GM23248 (cell line): ENCODE measurements at regions not wholly inside any gene's neighbourhood (a gene's known extent, or its start where the extent isn't known, plus 50 kb on each side); places are given as distances from the start of the nearest gene placed in this dataset.

Experiments used
- DNase-seq: peaks from one replicate; pipeline ENCODE4 v3.0.0-alpha.2; 2015
- H2AFZ ChIP-seq: fragments of 200-600 bp; sonication (generic); 2 replicates; pipeline ENCODE4 v1.6.1; 2016; ENCODE audit warnings: antibody characterized with exemption
- H3F3A ChIP-seq: fragments of 200-600 bp; sonication (generic); 2 replicates; pipeline ENCODE4 v1.6.1; 2016; ENCODE audit warnings: mild to moderate bottlenecking, antibody characterized with exemption, mixed run types; ENCODE audit not compliant: insufficient read depth
- H3K27ac ChIP-seq: fragments of 200-600 bp; sonication (generic); 2 replicates; pipeline ENCODE4 v1.5.1; 2016; ENCODE audit warnings: mild to moderate bottlenecking
- H3K27me3 ChIP-seq: fragments of 200-600 bp; sonication (generic); replicated peaks from 2 replicates; pipeline ENCODE4 v1.6.1; 2016; ENCODE audit warnings: mild to moderate bottlenecking; ENCODE audit not compliant: insufficient read depth
- H3K36me3 ChIP-seq: fragments of 200-600 bp; sonication (generic); 2 replicates; pipeline ENCODE4 v1.6.1; 2016; ENCODE audit warnings: low read depth, mild to moderate bottlenecking
- H3K4me1 ChIP-seq: fragments of 200-600 bp; sonication (generic); 2 replicates; pipeline ENCODE4 v1.6.1; 2016; ENCODE audit warnings: mild to moderate bottlenecking; ENCODE audit not compliant: insufficient read depth
- H3K4me2 ChIP-seq: fragments of 200-600 bp; sonication (generic); one replicate; pipeline ENCODE4 v1.6.1; 2016; ENCODE audit warnings: mild to moderate bottlenecking; ENCODE audit not compliant: unreplicated experiment
- H3K4me3 ChIP-seq: fragments of 200-600 bp; sonication (generic); 2 replicates; pipeline ENCODE4 v1.5.1; 2016; ENCODE audit warnings: mild to moderate bottlenecking
- H3K79me2 ChIP-seq: fragments of 200-600 bp; sonication (generic); 2 replicates; pipeline ENCODE4 v1.6.1; 2016; ENCODE audit warnings: mild to moderate bottlenecking; ENCODE audit not compliant: insufficient read depth
- H3K9ac ChIP-seq: fragments of 200-600 bp; sonication (generic); 2 replicates; pipeline ENCODE4 v1.6.1; 2016; ENCODE audit warnings: mild to moderate bottlenecking
- H3K9me2 ChIP-seq: fragments of 200-600 bp; sonication (generic); 2 replicates; pipeline ENCODE4 v1.6.1; 2016; ENCODE audit warnings: mixed run types, mild to moderate bottlenecking, moderate library complexity; ENCODE audit not compliant: insufficient read depth
- H3K9me3 ChIP-seq: fragments of 200-600 bp; sonication (generic); one replicate; pipeline ENCODE4 v1.6.1; 2017; ENCODE audit warnings: low read depth
- H4K20me1 ChIP-seq: fragments of 200-600 bp; sonication (generic); 2 replicates; pipeline ENCODE4 v1.6.0; 2016; ENCODE audit not compliant: insufficient read depth
- EZH2 ChIP-seq: fragments of 200-600 bp; sonication (generic); IDR thresholded peaks from 2 replicates; pipeline ENCODE4 v1.6.1; 2018; ENCODE audit warnings: antibody characterized with exemption, mild to moderate bottlenecking; ENCODE audit not compliant: insufficient read depth, poor library complexity, severe bottlenecking
- EZH2phosphoT487 ChIP-seq: fragments of 200-600 bp; sonication (generic); IDR thresholded peaks from 2 replicates; pipeline ENCODE4 v1.6.1; 2018; ENCODE audit warnings: antibody characterized with exemption, moderate library complexity, mild to moderate bottlenecking, low read depth; ENCODE audit not compliant: insufficient read depth
- WGBS, 2 experiments: methylation state at CpG; one replicate each; pipeline ENCODE4 v1.1.6; 2015 to 2017; ENCODE audit warnings: low lambda C conversion rate in 2 of 2, low coverage in 1 of 2; ENCODE audit errors: missing lambda C conversion rate in 2 of 2; 5-methylcytosine and 5-hydroxymethylcytosine counted together
- in situ Hi-C: fragments of 300-500 bp; cut with MboI; formaldehyde crosslinking; loops from 2 replicates; pipeline ENCODE4 v1.15.0; 2020

GRCh38 chr9:85377731-85378289, 363.9 kb downstream of the AGTPBP1 start:
- Histone ChIP-seq H3K9me2 (no peaks in the 10 kb centered on the region), H3K27me3 (no peaks in the 10 kb centered on the region), H3K4me3 (no peak overlapping the region), H3K36me3 (no peaks in the 10 kb centered on the region), H2AFZ (no peak overlapping the region), H3K79me2 (no peaks in the 10 kb centered on the region), H3F3A (no peaks in the 10 kb centered on the region), H3K27ac (no peak overlapping the region), H3K4me1 (no peaks in the 10 kb centered on the region), H3K4me2 (no peak overlapping the region), H3K9me3 (no peaks in the 10 kb centered on the region), H4K20me1 (no peaks in the 10 kb centered on the region), H3K9ac (no peak overlapping the region)
- in situ Hi-C loops = no loop called here
- DNase-seq = no peak
- TF ChIP-seq EZH2phosphoT487 (no peak), EZH2 (no peak)
- 20 to 33% methylated on average over 2 of the region's 2 CpGs for WGBS, 2 experiments

- Histone ChIP-seq H3K4me3 (no peak overlapping the region), H3K4me1 (no peaks in the 10 kb centered on the region), H3K36me3 (no peaks in the 10 kb centered on the region), H3K4me2 (no peak overlapping the region), H4K20me1 (no peaks in the 10 kb centered on the region), H2AFZ (no peak overlapping the region), H3K9me3 (no peaks in the 10 kb centered on the region), H3K79me2 (no peaks in the 10 kb centered on the region), H3K27ac (no peak overlapping the region), H3F3A (no peaks in the 10 kb centered on the region), H3K9me2 (no peaks in the 10 kb centered on the region), H3K27me3 (no peaks in the 10 kb centered on the region), H3K9ac (no peak overlapping the region)
- in situ Hi-C loops = no loop called here
- no peak for DNase-seq
- 0% methylated on average over 1 of the region's 1 CpG for WGBS, 2 experiments
- TF ChIP-seq EZH2phosphoT487 = no peak
- TF ChIP-seq EZH2 = no peak
Measured at GRCh38 chr9:85368781-85369180, 373.0 kb downstream of the AGTPBP1 start.

- TF ChIP-seq EZH2phosphoT487 (no peak), EZH2 (no peak)
- no peak overlapping the region for H2AFZ ChIP-seq
- no peaks in the 10 kb centered on the region for H3K4me1 ChIP-seq
- no peaks in the 10 kb centered on the region for H3K79me2 ChIP-seq
- H3K9ac ChIP-seq = no peak overlapping the region
- H3K4me3 ChIP-seq = no peak overlapping the region
- no peaks in the 10 kb centered on the region for H3K36me3 ChIP-seq
- H3F3A ChIP-seq = no peaks in the 10 kb centered on the region
- no peaks in the 10 kb centered on the region for H3K27me3 ChIP-seq
- H4K20me1 ChIP-seq = no peaks in the 10 kb centered on the region
- H3K9me2 ChIP-seq = no peaks in the 10 kb centered on the region
- no peak overlapping the region for H3K4me2 ChIP-seq
- no peak overlapping the region for H3K27ac ChIP-seq
- WGBS, 2 experiments = 48 to 57% methylated on average over 5 of the region's 5 CpGs
- H3K9me3 ChIP-seq = no peaks in the 10 kb centered on the region
- in situ Hi-C loops = no loop called here
- DNase-seq = no peak
Measured at GRCh38 chr9:85359161-85359560, 382.6 kb downstream of the AGTPBP1 start.

- no peaks in the 10 kb centered on the region for H3K36me3 ChIP-seq
- no peaks in the 10 kb centered on the region for H3F3A ChIP-seq
- no peak overlapping the region for H3K27ac ChIP-seq
- H3K4me2 ChIP-seq = no peak overlapping the region
- no peaks in the 10 kb centered on the region for H3K27me3 ChIP-seq
- in situ Hi-C loops = no loop called here
- no peak overlapping the region for H3K9ac ChIP-seq
- DNase-seq = no peak
- H2AFZ ChIP-seq = no peak overlapping the region
- H3K4me3 ChIP-seq = no peak overlapping the region
- 65 to 71% methylated on average over 6 of the region's 6 CpGs for whole genome bisulfite sequencing, 2 experiments
- no peaks in the 10 kb centered on the region for H3K9me2 ChIP-seq
- no peak for TF ChIP-seq EZH2phosphoT487
- TF ChIP-seq EZH2 = no peak
- H4K20me1 ChIP-seq = no peaks in the 10 kb centered on the region
- no peaks in the 10 kb centered on the region for H3K9me3 ChIP-seq
- H3K4me1 ChIP-seq = no peaks in the 10 kb centered on the region
- H3K79me2 ChIP-seq = no peaks in the 10 kb centered on the region
Measured at GRCh38 chr9:85349046-85349445, 392.7 kb downstream of the AGTPBP1 start.

GRCh38 chr9:85347541-85347940, 394.2 kb downstream of the AGTPBP1 start:
- Histone ChIP-seq H3K9ac (no peak overlapping the region), H3K4me2 (no peak overlapping the region), H2AFZ (no peak overlapping the region), H3K4me3 (no peak overlapping the region), H3K27ac (no peak overlapping the region), H3K36me3 (no peaks in the 10 kb centered on the region), H3K27me3 (no peaks in the 10 kb centered on the region), H3K4me1 (no peaks in the 10 kb centered on the region), H3K79me2 (no peaks in the 10 kb centered on the region), H4K20me1 (no peaks in the 10 kb centered on the region), H3K9me3 (no peaks in the 10 kb centered on the region), H3K9me2 (no peaks in the 10 kb centered on the region), H3F3A (no peaks in the 10 kb centered on the region)
- TF ChIP-seq EZH2 (no peak), EZH2phosphoT487 (no peak)
- DNase-seq = no peak
- WGBS, 2 experiments = 36 to 37% methylated on average over 6 of the region's 6 CpGs
- in situ Hi-C loops = no loop called here
